Muscle layer of duodenum (tissue), 2 donors: ENCODE measurements at regions not wholly inside any gene's neighbourhood (a gene's known extent, or its start where the extent isn't known, plus 50 kb on each side); places are given as distances from the start of the nearest gene placed in this dataset.
"Not testable (repeated sequence)": the region's sequence is repeated elsewhere in the genome, so short reads cannot be mapped to it uniquely, and the experiment has no call there.

Source experiments
- H3K27ac ChIP-seq: one replicate; pipeline ENCODE4 v1.7.0; 2013; ENCODE audit warnings: mild to moderate bottlenecking, low read length
- H3K27me3 ChIP-seq: one replicate; pipeline ENCODE4 v1.7.0; 2013; ENCODE audit warnings: low read depth, mild to moderate bottlenecking, control low read depth, low read length
- H3K36me3 ChIP-seq, 2 donors: one replicate each; pipeline ENCODE4 v1.7.0; 2013; ENCODE audit warnings: low read length in 2 of 2, control low read depth in 1 of 2, mild to moderate bottlenecking in 1 of 2; ENCODE audit not compliant: insufficient read depth in 2 of 2, control insufficient read depth in 1 of 2
- H3K4me1 ChIP-seq, 2 donors: one replicate each; pipeline ENCODE4 v1.7.0; 2013; ENCODE audit warnings: low read length in 2 of 2, mild to moderate bottlenecking in 2 of 2, control low read depth in 1 of 2, moderate library complexity in 1 of 2; ENCODE audit not compliant: insufficient read depth in 2 of 2, control insufficient read depth in 1 of 2
- H3K4me3 ChIP-seq, 2 donors: one replicate each; pipeline ENCODE4 v1.7.0; 2013; ENCODE audit warnings: low read length in 2 of 2, low read depth in 1 of 2, mild to moderate bottlenecking in 1 of 2
- H3K9me3 ChIP-seq, 2 donors: one replicate each; pipeline ENCODE4 v1.7.0; 2013; ENCODE audit warnings: low read length in 2 of 2, control low read depth in 1 of 2, mild to moderate bottlenecking in 1 of 2; ENCODE audit not compliant: control insufficient read depth in 1 of 2
- donor health status: healthy.

DNA sequence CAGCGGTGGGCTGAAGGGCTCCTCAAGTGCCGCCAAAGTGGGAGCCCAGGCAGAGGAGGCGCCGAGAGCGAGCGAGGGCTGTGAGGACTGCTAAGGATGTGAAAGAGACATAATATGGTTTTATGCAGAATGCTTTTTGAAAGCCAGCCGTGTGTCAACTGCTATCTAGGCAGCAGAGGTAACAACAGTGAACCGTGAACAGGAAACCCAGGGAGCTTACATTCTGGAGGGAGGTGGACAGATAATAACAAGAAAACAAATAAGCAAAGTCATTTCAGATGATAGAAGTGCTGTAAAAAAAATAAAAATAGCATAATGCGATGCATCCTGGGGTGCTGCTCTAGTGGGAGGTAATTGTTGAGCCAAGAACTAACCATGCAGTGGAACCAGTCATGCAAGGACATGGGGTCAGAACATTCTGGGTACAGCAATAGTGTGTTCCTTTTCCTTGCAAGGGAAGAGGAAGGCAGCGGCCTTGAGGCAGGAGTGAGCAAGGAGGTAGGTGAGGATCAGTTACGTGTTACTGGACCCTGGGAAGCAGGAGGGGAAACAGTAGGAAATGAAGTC is 134.4 kb upstream of the TMEM170B start:
- H3K27ac ChIP-seq = no peak overlapping the region

DNA sequence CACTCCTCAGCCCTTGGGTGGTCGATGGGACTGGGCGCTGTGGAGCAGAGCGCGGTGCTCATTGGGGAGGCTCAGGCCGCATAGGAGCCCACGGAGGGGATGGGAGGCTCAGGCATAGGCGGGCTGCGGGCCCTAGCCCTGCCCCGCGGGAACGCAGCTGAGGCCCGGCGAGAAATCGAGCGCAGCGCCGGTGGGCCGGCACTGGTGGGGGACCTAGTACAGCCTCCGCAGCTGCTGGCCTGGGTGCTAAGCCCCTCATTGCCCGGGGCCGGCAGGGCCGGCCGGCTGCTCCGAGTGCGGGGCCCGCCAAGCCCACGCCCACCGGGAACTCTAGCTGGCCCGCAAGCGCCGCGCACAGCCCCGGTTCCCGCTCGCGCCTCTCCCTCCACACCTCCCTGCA is 135.0 kb upstream of the TMEM170B start:
- H3K9me3 ChIP-seq, H3K4me3 ChIP-seq, H3K27ac ChIP-seq, H3K36me3 ChIP-seq, H3K4me1 ChIP-seq, H3K27me3 ChIP-seq: not testable (repeated sequence)

More for the DNA sequence above, 134.4 kb upstream of the TMEM170B start:
- Histone ChIP-seq H3K27me3 (no peaks in the 10 kb centered on the region), H3K36me3 (no peaks in the 10 kb centered on the region), H3K4me3 (no peak overlapping the region), H3K4me1 (no peaks in the 10 kb centered on the region), H3K9me3 (no peaks in the 10 kb centered on the region)

DNA sequence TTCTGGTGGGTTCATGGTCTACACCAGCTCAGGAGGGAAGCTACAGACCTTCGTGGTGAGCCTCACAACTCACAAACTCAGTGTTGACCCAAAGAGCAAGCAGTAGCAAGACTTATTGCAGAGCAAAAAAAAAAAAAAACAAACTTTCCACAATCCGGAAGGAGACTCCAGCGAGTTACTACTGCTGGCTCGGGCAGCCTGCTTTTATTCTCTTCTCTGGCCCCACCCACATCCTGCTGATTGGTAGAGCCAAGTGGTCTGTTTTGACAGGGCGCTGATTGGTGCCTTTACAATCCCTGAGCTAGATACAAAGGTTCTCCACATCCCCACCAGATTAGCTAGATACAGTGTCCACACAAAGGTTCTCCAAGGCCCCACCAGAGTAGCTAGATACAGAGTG is 135.6 kb upstream of the TMEM170B start:
- H3K9me3 ChIP-seq, H3K36me3 ChIP-seq, H3K27ac ChIP-seq, H3K27me3 ChIP-seq, H3K4me3 ChIP-seq, H3K4me1 ChIP-seq: not testable (repeated sequence)

DNA sequence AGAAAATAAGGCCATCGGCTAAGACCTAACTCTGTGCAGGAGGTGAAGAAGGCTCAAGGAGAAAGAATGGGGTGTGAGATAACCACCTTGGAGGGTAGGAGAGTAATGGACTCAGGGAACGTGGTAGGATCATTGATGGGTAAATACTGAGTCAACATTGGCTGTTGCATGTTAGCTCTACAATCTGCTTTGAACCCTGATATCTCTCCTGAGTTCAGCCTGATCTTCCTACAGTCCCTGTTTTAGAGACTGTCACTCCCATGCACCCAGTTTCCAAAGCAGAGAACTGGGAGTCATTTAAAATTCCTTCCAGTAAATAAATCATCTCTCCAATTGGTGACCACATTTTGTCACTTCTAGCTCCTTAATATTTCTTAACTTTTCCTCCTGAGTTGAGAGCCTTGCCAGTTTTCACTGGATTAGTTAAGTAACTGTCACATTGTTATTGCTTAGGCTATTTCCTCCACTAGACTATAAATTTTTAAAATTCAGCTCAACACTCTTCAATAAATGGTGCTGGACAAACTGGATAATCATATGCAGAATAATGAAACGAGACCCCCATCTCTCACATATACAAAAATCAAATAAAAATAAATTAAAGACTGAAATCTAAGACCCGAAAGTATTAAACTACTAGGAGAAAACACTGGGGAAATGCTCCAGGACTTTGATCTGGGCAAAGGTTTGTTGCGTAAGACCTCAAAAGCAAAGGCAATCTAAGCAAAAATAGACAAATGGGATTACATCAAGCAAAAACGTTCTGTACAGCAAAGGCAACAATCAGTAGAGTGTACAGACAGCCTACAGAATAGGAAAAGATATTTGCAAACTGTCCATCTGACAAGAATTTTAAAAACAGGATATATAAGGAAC is 138.9 kb upstream of the TMEM170B start:
- Histone ChIP-seq H3K36me3 (no peaks in the 10 kb centered on the region), H3K9me3 (no peaks in the 10 kb centered on the region), H3K4me1 (no peaks in the 10 kb centered on the region), H3K4me3 (no peak overlapping the region), H3K27ac (no peak overlapping the region), H3K27me3 (no peaks in the 10 kb centered on the region)

DNA sequence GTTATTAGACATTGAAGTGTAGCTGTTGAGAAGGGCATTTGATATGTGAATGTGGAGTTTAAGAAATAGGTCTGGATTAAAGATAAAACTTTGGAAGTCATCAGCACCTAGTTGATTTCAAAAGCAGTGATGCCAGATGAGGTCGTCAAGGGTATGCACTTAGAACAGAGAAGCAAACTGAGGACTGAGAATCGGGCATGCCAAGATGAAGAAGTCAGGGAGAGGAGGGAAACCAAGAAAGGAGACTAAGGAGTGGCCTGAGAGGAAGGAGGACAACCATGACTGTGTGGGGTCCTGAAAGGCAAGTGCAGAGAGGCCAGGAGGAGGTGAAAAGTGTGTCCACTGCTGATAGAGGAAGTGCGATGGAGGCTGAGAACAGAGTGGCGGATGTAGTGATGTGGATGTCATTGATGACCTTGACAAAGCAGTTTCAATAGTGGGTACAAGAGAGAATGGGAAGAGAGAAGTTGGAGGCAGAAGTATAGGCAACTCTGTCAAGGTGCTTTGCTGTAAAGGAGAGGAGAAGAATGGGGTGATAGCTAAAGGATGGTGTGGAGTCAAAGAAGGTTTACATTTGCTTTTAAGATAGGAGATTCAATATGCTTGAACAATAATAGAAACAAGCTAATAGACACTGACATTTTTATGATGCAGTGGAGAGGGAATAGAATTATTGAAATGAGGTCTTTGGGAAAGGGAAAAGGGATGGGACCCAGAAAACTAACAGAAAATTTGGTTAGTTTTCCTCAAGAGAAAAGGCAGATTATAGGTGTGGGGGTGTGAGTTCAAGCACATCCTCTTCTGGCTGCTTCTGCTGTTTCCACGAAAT is 139.7 kb upstream of the TMEM170B start:
- H3K36me3 ChIP-seq = no peaks in the 10 kb centered on the region
- no peak overlapping the region for H3K27ac ChIP-seq
- no peaks in the 10 kb centered on the region for H3K27me3 ChIP-seq
- H3K4me1 ChIP-seq = no peaks in the 10 kb centered on the region
- H3K4me3 ChIP-seq = no peak overlapping the region
- no peaks in the 10 kb centered on the region for H3K9me3 ChIP-seq

DNA sequence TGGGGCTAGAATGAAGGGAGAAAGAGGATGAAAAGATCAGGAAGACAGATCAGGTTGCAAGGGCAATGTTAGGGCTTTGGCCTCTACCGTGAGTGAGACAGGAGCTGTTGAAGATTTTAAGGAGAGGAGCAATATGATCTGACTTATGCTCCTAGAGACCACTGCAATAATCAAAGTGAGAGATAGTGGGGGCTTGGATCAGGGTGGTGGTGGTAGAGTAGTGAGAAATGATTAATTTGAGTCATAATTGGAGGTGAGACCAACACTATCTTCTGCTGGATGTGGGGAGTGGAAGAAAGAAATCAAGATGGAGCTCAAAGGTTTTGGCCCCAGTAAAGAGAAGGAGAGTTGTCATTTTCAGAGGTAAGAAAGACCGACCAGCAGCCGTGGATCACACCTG is 140.7 kb upstream of the TMEM170B start:
- H3K9me3 ChIP-seq = no peaks in the 10 kb centered on the region
- H3K4me3 ChIP-seq = no peak overlapping the region
- H3K27ac ChIP-seq = no peak overlapping the region
- H3K4me1 ChIP-seq = no peaks in the 10 kb centered on the region
- no peaks in the 10 kb centered on the region for H3K27me3 ChIP-seq
- no peaks in the 10 kb centered on the region for H3K36me3 ChIP-seq

DNA sequence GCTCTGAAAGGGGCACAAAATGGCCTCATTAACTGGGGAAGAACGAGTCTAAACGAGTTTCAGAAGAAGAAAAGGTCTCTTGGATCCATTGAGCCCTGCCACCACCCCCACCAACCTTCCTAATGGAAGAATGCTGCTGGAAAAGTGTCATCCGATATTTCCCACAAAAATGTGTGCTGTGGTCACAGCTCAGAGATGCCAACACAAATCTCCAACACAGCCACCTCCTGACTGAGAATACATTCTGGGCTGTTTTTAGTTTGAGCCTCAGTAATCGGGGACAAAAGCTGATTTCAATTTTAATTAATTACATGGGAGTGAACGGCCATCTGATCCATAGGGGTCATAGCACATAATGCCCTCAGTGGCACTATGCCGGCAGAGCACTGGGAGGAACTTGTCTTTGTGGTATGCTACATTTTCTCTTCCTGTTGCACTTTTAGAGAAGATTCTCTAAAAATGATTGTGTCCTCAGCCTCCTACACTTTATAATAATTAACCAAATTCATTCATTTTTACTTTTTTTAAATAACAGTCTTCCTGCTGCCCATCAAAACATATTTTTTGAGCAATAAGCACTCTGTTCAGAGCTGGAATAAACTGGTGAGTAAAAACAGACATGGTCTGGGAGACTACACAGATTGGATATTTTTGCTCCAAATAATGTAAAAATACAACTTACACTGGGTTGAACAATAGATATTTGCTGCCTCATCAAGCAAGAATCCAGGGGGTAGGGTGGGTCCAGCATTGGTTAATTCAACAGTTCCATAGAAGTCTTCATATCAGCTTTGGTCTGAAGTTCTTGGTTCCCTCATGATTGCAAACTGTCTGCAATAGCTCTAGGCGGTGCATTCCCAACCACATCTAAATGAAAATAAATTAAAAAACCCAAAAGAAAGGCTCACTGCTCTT is 143.6 kb upstream of the TMEM170B start:
- no peaks in the 10 kb centered on the region for H3K9me3 ChIP-seq
- no peaks in the 10 kb centered on the region for H3K4me1 ChIP-seq
- H3K27ac ChIP-seq = no peak overlapping the region
- H3K27me3 ChIP-seq = no peaks in the 10 kb centered on the region
- no peaks in the 10 kb centered on the region for H3K36me3 ChIP-seq
- no peak overlapping the region for H3K4me3 ChIP-seq

DNA sequence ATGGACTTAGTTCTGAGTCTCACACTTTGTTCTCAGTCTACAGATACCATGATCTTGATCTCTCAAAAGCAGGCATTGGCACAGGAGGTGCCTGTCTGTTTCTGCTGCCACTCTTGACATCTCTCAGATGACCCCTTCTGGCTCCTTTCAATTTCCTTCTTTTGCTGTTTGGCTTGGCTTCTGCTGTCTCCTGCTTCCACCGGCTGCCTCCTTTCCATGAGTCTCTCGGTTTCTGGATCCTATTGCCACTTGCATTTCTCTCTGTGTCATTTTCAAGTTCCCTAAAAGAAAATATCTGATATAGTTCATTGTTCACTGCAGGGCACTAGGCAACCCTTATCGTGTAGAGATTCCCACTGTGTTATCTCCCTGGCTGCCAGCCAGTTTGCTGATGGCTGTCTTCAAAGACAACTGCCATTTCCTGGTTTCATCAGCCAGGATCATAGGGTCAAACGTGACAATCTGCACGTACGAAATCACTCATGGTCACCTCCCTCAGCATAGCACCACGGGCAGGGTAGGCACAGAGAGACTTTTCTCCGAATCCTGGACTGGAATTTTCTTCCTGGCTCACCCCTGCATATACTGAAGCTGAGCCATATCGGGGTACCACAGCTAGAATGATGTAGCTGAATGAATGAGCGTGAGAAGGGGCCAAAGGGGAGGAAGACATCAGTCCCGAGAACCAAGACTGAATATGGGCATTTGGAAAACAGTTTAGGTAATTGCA is 144.6 kb upstream of the TMEM170B start:
- Histone ChIP-seq H3K9me3 (no peaks in the 10 kb centered on the region), H3K27ac (no peak overlapping the region), H3K4me1 (no peaks in the 10 kb centered on the region), H3K27me3 (no peaks in the 10 kb centered on the region), H3K36me3 (no peaks in the 10 kb centered on the region), H3K4me3 (no peak overlapping the region)

DNA sequence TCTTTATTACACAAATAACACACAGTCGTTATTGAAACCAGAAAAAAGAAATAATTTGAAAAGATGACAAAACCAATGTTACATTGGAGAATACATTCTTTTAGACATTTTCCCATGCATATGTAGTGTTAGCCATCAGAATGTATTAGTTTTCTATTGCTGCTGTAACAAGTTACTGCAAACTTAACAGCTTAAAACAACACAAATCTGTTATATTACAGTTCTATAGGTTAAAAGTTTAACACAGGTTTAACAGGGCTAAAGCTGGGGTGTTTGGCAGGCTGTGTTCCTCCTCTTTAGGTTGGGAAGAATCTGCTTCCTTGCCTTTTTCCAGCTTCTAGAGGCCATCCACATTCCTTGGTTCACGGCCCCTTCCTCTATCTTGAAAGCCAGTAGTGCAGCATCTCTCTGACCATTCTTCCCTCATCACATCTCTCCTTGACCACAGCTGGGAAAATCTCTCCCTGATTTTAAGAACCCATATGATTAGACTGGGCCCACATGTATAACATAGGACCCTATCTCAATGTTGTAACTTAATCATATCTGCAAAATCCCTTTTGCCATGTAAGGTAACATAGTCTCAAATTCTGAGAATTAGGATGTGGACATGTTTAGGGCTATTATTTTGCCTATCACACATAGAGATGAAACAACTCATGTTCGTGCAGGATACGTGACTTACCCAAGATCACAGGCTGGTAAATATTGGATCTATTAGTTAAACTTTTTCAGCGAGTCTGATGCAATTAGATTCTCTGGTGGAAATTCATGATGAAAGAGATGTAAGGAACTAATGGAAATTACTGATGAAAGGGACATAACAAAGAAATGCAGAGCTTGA is 145.4 kb upstream of the TMEM170B start:
- Histone ChIP-seq H3K4me1 (no peaks in the 10 kb centered on the region), H3K36me3 (no peaks in the 10 kb centered on the region), H3K4me3 (no peak overlapping the region), H3K27ac (no peak overlapping the region), H3K9me3 (no peaks in the 10 kb centered on the region), H3K27me3 (no peaks in the 10 kb centered on the region)

DNA sequence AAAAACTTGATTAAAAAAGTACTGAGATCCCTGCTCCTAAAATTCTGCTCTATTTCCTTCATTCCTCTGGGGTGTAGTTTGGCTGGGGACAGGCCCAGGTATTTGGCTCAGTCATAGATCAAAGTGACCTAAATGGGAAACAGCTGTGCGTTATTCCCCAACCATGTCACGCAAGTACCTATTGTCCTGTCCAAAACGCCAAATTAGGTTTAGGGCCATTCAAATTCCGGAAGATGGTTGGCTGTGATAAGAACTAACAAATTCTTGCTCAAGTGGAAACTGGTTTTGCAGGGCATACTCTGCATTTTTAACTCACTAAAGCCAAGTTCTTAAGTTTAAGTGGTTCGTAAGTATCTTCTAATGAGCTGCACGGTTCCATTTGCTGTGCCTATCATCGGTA is 147.6 kb upstream of the TMEM170B start:
- no peaks in the 10 kb centered on the region for H3K9me3 ChIP-seq
- no peak overlapping the region for H3K27ac ChIP-seq
- no peaks in the 10 kb centered on the region for H3K27me3 ChIP-seq
- H3K4me1 ChIP-seq = no peaks in the 10 kb centered on the region
- no peaks in the 10 kb centered on the region for H3K36me3 ChIP-seq
- no peak overlapping the region for H3K4me3 ChIP-seq
